MCF 10A (cell line): ENCODE measurements at regions not wholly inside any gene's neighbourhood (a gene's known extent, or its start where the extent isn't known, plus 50 kb on each side); places are given as distances from the start of the nearest gene placed in this dataset.

Experiments
- BruUV-seq: library from RNA; stranded (reverse); fragments of 400-500 nt; replicated peaks from 2 replicates; lab custom pipeline; 2021; lab: Mats Ljungman, UMichigan
- CTCF ChIA-PET: fragments of 300-600 bp; sonication (Branson Sonifier 250); formaldehyde crosslinking; extraction: SDS; loops from one replicate; lab custom pipeline; 2021; ENCODE audit warnings: antibody characterized with exemption, inconsistent platforms; lab: Yijun Ruan, JAX
- POLR2A ChIA-PET: fragments of 300-600, 350-650 bp; sonication (Branson Sonifier 250); formaldehyde crosslinking; extraction: SDS; loops from one replicate; lab custom pipeline; 2020; ENCODE audit warnings: antibody characterized with exemption, inconsistent platforms; lab: Yijun Ruan, JAX
- DNase-seq: peaks from one replicate; pipeline ENCODE4 v3.0.0-alpha.2; 2018; ENCODE audit not compliant: unreplicated experiment
- H3K27ac Mint-ChIP-seq: one replicate; pipeline ENCODE4 v1.8.0; 2022; ENCODE audit warnings: mild to moderate bottlenecking, low read depth, mixed read lengths; ENCODE audit not compliant: unreplicated experiment
- H3K27me3 Mint-ChIP-seq: one replicate; pipeline ENCODE4 v1.8.0; 2022; ENCODE audit warnings: mixed read lengths; ENCODE audit not compliant: insufficient read depth, unreplicated experiment
- H3K36me3 Mint-ChIP-seq: one replicate; pipeline ENCODE4 v1.8.0; 2022; ENCODE audit warnings: mild to moderate bottlenecking, moderate library complexity, mixed read lengths; ENCODE audit not compliant: insufficient read depth, unreplicated experiment
- H3K4me1 Mint-ChIP-seq: one replicate; pipeline ENCODE4 v1.8.0; 2022; ENCODE audit warnings: mixed read lengths; ENCODE audit not compliant: insufficient read depth, unreplicated experiment
- H3K4me3 Mint-ChIP-seq: one replicate; pipeline ENCODE4 v1.8.0; 2022; ENCODE audit warnings: mild to moderate bottlenecking, moderate library complexity, mixed read lengths; ENCODE audit not compliant: unreplicated experiment
- H3K9me3 Mint-ChIP-seq: one replicate; pipeline ENCODE4 v1.8.0; 2022; ENCODE audit warnings: mixed read lengths; ENCODE audit not compliant: unreplicated experiment
- CTCF ChIP-seq: fragments of 200-600 bp; IDR thresholded peaks from one replicate; pipeline ENCODE4 v1.8.0; 2022; ENCODE audit warnings: antibody characterized with exemption, mild to moderate bottlenecking; ENCODE audit not compliant: unreplicated experiment
- intact Hi-C: fragments of 100-400 bp; cut with micrococcal nuclease; formaldehyde crosslinking; loops from 2 replicates; pipeline ENCODE4 v1.14.1; 2022

- CTCF ChIA-PET, result interaction anchor here (0.7 kb wide), 1 partner anchor 1487 kb away, joined by 3 read pairs; no protein-coding TSS in a partner anchor
- Mint-ChIP-seq H3K36me3 (no peaks in the 10 kb centered on the region), H3K9me3 (no peaks in the 10 kb centered on the region), H3K27me3 (no peaks in the 10 kb centered on the region), H3K4me1 (no peaks in the 10 kb centered on the region), H3K27ac (no peak overlapping the region), H3K4me3 (no peak overlapping the region)
- TF ChIP-seq CTCF, result no peak
- POLR2A ChIA-PET, result no interaction called here
- DNase-seq, result no peak
- no TSS peak for BruUV-seq
- intact Hi-C loops, result no loop called here
These were observed 75.2 kb upstream of the EXOC1L start for GRCh38 chr4:55744369-55744768.

DNA sequence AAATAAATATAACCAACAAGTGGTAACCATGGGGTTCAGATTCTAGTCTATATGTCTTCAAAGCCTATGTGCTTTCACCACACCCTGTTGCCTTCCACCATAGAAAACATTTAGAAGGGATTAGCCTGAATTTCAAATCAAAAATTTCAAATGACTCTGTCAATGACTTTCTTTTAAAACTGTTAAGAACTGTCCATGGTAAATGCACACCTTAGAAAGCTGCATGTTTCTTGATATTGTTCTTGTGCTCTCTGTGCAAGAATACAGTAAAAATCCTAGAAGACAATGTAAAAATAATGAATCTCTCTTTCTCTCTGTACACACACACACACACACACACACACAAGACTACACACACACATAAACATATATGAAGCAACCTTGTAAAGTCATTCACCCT is 74.6 kb upstream of the EXOC1L start:
- POLR2A ChIA-PET, result no interaction called here
- Mint-ChIP-seq H3K27me3 (no peaks in the 10 kb centered on the region), H3K4me1 (no peaks in the 10 kb centered on the region), H3K36me3 (no peaks in the 10 kb centered on the region), H3K27ac (no peak overlapping the region), H3K4me3 (no peak overlapping the region), H3K9me3 (no peaks in the 10 kb centered on the region)
- BruUV-seq, result no TSS peak
- DNase-seq, result no peak
- TF ChIP-seq CTCF, result no peak
- CTCF ChIA-PET, result interaction anchor here (0.7 to 1.2 kb wide), 2 partner anchors 20 to 714 kb away, joined by 3 read pairs; no protein-coding TSS in a partner anchor
- intact Hi-C loops, result no loop called here

GRCh38 chr4:55747793-55748192 is 71.8 kb upstream of the EXOC1L start:
- Mint-ChIP-seq H3K9me3 (no peaks in the 10 kb centered on the region), H3K4me3 (no peak overlapping the region), H3K36me3 (no peaks in the 10 kb centered on the region), H3K27me3 (no peaks in the 10 kb centered on the region), H3K4me1 (no peaks in the 10 kb centered on the region), H3K27ac (no peak overlapping the region)
- CTCF ChIA-PET, result interaction anchor here (1.4 kb wide), 1 partner anchor 119 kb away, joined by 3 read pairs; no protein-coding TSS in a partner anchor
- no peak for DNase-seq
- BruUV-seq, result no TSS peak
- intact Hi-C loops, result no loop called here
- TF ChIP-seq CTCF, result no peak
- POLR2A ChIA-PET, result interaction anchor here (0.6 kb wide), 2 partner anchors 18 to 335 kb away, joined by 3 read pairs; no protein-coding TSS in a partner anchor

GRCh38 chr4:55749666-55750065 is 69.9 kb upstream of the EXOC1L start:
- Mint-ChIP-seq H3K36me3 (no peaks in the 10 kb centered on the region), H3K27ac (no peak overlapping the region), H3K9me3 (no peaks in the 10 kb centered on the region), H3K4me1 (no peaks in the 10 kb centered on the region), H3K4me3 (no peak overlapping the region), H3K27me3 (no peaks in the 10 kb centered on the region)
- TF ChIP-seq CTCF, result no peak
- ChIA-PET CTCF (no interaction called here), POLR2A (no interaction called here)
- DNase-seq, result no peak
- no TSS peak for BruUV-seq
- intact Hi-C loops, result no loop called here
